Activated T-cell treated with anti-CD3 and anti-CD28 coated beads, Interleukin-2, amount 50 U/mL, for 72 hours (primary cell): ENCODE measurements at regions not wholly inside any gene's neighbourhood (a gene's known extent, or its start where the extent isn't known, plus 50 kb on each side); places are given as distances from the start of the nearest gene placed in this dataset.

Experiments used
- ATAC-seq, 2 donors: fragments of 150-1000 bp; cut with Tn5 transposase; replicated peaks in 1 of 2; 2 replicates each; pipeline ENCODE4 v1.10.0; 2021; ENCODE audit warnings: moderate library complexity in 2 of 2, mild to moderate bottlenecking in 1 of 2
- DNase-seq, 2 donors: peaks; one replicate each; pipeline ENCODE4 v3.0.0; 2021 to 2022; ENCODE audit warnings: mixed read lengths in 1 of 2
- H3K27ac Mint-ChIP-seq: one replicate; pipeline ENCODE4 v1.8.0; 2022; ENCODE audit warnings: mild to moderate bottlenecking, moderate library complexity, mixed read lengths
- H3K27me3 Mint-ChIP-seq: one replicate; pipeline ENCODE4 v1.8.0; 2022; ENCODE audit warnings: low read depth, mixed read lengths
- H3K36me3 Mint-ChIP-seq, 2 donors: one replicate each; pipeline ENCODE4 v1.8.0; 2022; ENCODE audit warnings: mixed read lengths in 2 of 2, mild to moderate bottlenecking in 1 of 2; ENCODE audit not compliant: insufficient read depth in 2 of 2
- H3K4me1 Mint-ChIP-seq: one replicate; pipeline ENCODE4 v1.8.0; 2022; ENCODE audit warnings: low read depth, mixed read lengths
- H3K4me3 Mint-ChIP-seq, 2 donors: one replicate each; pipeline ENCODE4 v1.8.0; 2022; ENCODE audit warnings: mild to moderate bottlenecking in 2 of 2, mixed read lengths in 2 of 2, moderate library complexity in 2 of 2
- H3K9me3 Mint-ChIP-seq, 2 donors: one replicate each; pipeline ENCODE4 v1.8.0; 2022; ENCODE audit warnings: mixed read lengths in 2 of 2

DNA sequence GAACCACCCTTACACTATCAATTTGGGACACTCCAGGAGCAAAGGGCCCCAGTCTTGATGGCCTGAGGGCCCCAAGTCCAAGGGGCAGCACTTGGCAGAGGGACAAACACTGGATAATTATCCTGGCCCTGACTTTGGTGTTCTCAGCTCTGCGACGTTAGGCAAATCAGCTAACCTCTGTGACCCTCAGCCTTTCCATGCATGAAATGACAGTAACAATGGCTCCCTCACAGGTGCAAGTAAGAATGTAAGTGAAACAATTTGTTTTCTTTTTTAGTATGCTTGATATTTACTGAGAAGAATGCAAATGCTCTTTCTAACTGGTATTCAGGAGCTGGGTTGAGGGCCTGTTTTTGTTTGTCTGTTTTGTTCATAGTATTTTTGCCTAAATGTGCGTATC, 61.6 kb upstream of the PRDX6 start:
- no peaks in the 10 kb centered on the region for H3K27me3 Mint-ChIP-seq
- no peaks in the 10 kb centered on the region for H3K36me3 Mint-ChIP-seq
- H3K4me1 Mint-ChIP-seq = peaks cover 37% of the 10 kb centered on the region
- H3K27ac Mint-ChIP-seq = no peak overlapping the region
- H3K9me3 Mint-ChIP-seq = no peaks in the 10 kb centered on the region
- DNase-seq = no peak
- peak in 1 of 2 donors; percentile 18 for ATAC-seq
- no peak overlapping the region for H3K4me3 Mint-ChIP-seq

DNA sequence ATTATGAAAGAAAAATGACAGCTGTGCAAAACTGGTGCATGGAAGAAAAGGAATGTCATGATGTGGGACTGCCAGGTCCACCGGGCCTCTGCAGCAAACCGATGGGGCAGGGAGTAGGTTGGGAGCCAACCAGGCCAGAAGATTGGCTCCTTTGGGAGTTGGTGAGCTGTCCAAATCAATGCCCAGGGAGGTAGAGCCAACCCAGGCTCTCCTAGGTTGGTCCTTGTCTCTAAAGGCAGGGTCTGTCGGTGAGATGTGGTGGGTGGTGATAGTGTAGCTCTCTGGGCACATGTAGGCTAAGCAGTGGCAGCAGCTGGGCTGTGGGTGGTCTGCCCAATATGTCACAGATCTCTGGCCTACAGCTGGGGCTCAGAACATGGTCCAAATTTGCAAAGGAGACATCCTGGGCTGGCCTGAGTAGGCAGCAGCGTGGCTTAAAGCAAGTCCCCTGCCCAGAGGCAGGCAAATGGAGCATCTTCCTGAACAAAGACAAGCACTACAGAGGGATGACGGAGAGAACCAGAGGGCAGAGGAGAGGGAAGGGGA, 61.2 kb upstream of the PRDX6 start:
- H3K27ac Mint-ChIP-seq = no peak overlapping the region
- no peaks in the 10 kb centered on the region for H3K36me3 Mint-ChIP-seq
- H3K4me1 Mint-ChIP-seq = peaks cover 34% of the 10 kb centered on the region
- H3K27me3 Mint-ChIP-seq = no peaks in the 10 kb centered on the region
- ATAC-seq (no peak), DNase-seq (no peak)
- H3K9me3 Mint-ChIP-seq = no peaks in the 10 kb centered on the region
- no peak overlapping the region for H3K4me3 Mint-ChIP-seq

DNA sequence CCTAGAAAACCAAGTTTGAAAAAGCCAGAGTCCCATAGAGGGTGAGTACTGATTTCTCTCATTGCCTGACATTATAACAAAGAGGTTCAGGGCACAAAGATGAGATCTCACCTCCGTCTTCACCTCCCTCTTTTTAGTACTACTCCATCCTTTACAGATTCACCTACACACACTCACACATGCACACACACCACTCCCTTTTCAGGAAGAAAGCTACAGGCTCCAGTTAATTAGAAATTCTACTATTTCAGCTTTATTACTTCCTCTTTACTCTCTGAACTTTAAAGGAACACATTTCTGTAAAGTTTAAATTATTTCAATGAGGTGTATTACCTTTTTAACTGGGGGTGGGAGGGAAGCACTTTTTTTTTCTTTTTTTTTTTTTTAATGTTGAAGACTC, 59.6 kb upstream of the PRDX6 start:
- no peak overlapping the region for H3K4me3 Mint-ChIP-seq
- H3K27ac Mint-ChIP-seq = no peak overlapping the region
- H3K27me3 Mint-ChIP-seq = no peaks in the 10 kb centered on the region
- H3K9me3 Mint-ChIP-seq = no peaks in the 10 kb centered on the region
- ATAC-seq (no peak), DNase-seq (no peak)
- H3K36me3 Mint-ChIP-seq = no peaks in the 10 kb centered on the region
- peaks cover 29% of the 10 kb centered on the region for H3K4me1 Mint-ChIP-seq

DNA sequence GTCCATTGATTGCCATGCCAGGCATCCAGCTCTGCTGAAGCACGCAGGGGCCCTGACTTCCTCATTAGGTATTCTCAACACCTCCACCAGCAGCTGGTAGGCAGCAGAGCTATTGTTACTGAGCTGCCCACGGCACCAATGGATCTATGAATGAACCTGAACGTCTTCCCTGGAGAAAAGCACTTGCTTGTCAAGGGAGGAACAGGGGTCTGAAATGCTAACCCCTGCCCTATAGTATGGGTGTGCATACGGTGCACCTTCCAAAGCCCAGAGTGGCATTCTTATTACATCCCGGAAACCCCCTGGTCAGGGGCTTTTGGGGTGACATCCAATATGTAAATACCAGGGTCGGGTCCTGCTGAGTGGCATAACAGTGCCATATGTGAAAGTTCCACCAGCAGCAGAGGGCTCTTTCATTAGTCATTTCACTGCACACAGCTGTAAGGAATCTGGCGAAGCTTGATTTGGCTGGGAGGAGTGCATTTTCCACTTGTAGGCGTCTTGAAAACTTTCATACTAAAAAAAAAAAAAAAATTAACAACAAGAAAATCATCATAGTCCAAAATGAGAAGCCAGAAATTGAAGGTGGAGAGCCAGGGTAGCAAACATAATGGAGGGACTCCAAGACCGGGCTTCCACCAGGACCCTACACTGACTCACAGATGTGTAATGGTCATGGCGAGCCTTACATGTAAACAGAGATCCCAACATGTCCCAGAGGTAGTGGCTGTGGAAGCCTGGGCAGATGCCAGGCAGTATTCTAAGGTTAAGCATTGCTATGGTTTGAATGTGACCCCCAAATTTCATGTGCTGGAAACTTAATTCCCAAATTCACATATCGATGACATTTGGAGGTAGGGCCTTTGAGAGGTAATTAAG, 58.8 kb upstream of the PRDX6 start:
- peak in 1 of 2 donors; percentile 10 for DNase-seq
- no peak overlapping the region for H3K4me3 Mint-ChIP-seq
- H3K9me3 Mint-ChIP-seq = no peaks in the 10 kb centered on the region
- H3K27ac Mint-ChIP-seq = no peak overlapping the region
- H3K36me3 Mint-ChIP-seq = no peaks in the 10 kb centered on the region
- peaks cover 29% of the 10 kb centered on the region for H3K4me1 Mint-ChIP-seq
- H3K27me3 Mint-ChIP-seq = no peaks in the 10 kb centered on the region
- peak; percentile 23 to 24 for ATAC-seq

DNA sequence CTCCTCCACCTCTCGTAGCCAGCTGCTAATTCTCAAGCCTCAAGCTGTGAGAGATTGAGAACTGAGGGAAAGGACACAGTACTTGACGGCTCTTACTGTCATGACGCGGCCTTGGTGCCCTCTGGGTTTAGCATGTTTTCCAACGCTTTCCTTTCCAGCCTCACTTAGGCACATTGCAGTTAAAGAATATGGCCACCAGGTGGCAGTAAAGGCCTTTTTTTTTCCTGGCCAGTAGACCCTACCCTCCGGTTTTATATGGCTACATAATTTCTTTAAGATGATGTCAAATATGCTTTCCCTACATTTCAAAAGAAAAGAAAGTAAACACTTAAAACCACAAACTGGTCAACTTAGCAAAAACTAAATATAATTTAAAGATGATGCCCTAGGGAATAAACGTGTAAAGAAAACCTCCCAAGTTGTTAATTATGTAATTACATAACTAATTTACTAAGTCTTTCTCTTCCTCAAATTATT, 56.8 kb upstream of the PRDX6 start:
- peak; percentile 60 to 68 for DNase-seq
- Mint-ChIP-seq H3K4me3 (no peak overlapping the region), H3K4me1 (peaks cover 23% of the 10 kb centered on the region), H3K27ac (peak overlapping the region; percentile 54), H3K27me3 (no peaks in the 10 kb centered on the region), H3K9me3 (no peaks in the 10 kb centered on the region), H3K36me3 (no peaks in the 10 kb centered on the region)
- peak; percentile 71 to 82 for ATAC-seq

DNA sequence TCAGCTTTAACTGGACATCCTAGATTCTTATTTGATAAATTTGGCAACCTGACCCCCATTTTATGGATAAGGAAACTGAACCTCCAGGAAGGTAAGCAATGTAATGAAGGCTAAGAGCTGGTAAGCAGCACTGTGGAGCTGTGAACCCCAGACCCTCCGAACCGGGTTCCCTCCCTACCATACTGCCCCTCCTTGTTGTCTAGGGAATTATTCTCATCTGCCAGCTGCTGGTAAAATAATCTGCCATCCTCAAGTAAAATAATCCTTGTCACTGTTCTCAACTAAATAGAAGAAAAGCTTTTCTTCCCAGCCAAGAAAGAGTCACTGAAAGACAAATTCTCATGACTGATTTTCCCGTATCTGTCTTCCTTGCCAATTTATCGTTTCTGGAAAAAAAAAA, 55.8 kb upstream of the PRDX6 start:
- ATAC-seq = no peak
- no peak overlapping the region for H3K27ac Mint-ChIP-seq

DNA sequence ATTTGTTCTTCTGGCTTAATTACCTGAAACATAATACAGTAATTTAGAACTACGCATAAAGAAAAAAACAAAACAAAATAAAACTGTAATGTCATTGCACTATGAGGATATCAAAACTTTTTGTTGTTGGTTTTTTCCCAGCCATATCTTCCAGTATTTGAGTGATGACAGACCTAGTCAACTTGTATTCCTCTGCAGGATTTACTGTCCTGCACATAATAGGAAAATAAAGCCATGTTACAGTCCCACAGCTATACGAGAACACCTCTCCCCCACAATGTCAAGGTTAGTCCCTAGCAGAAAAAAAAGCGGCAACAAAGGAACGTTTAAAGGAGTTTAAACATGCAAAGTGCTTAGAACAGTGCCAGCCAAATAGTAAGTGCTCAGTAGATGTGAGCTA, 55.3 kb upstream of the PRDX6 start:
- DNase-seq = no peak
- H3K36me3 Mint-ChIP-seq = no peaks in the 10 kb centered on the region
- H3K4me1 Mint-ChIP-seq = peaks cover 15% of the 10 kb centered on the region
- ATAC-seq = no peak
- H3K9me3 Mint-ChIP-seq = no peaks in the 10 kb centered on the region
- H3K27ac Mint-ChIP-seq = peak overlapping the region; percentile 36
- H3K27me3 Mint-ChIP-seq = no peaks in the 10 kb centered on the region
- no peak overlapping the region for H3K4me3 Mint-ChIP-seq

More for the DNA sequence above, 55.8 kb upstream of the PRDX6 start:
- no peak for DNase-seq
- H3K9me3 Mint-ChIP-seq = no peaks in the 10 kb centered on the region
- H3K27me3 Mint-ChIP-seq = no peaks in the 10 kb centered on the region
- peaks cover 15% of the 10 kb centered on the region for H3K4me1 Mint-ChIP-seq
- H3K36me3 Mint-ChIP-seq = no peaks in the 10 kb centered on the region
- no peak overlapping the region for H3K4me3 Mint-ChIP-seq

DNA sequence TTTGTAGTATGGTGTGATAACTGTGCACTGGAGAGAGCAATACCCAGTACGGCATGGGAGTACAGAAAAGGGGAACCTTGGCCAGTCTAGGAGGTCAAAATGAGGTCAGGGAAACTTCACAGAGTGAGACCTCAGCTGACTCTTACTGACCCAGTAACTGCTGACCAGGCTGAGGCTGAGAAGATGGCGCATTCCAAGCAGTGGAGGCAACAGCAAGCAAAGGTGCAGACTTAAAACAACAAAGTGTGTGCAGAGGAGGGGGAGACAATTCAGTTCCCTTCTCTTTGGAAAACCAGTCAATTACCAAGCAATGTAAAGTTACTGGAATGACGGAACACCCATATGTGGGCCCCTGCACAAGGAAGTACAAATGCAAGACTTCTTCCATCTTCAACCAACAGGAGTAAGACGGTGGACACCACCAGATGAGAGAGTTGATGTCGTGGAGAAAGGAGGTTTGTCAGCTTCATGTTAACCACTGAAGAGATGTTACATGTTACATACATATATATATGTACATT, 54.6 kb upstream of the PRDX6 start:
- Mint-ChIP-seq H3K27ac (no peak overlapping the region), H3K36me3 (no peaks in the 10 kb centered on the region), H3K9me3 (no peaks in the 10 kb centered on the region), H3K4me1 (peaks cover 15% of the 10 kb centered on the region), H3K4me3 (no peak overlapping the region), H3K27me3 (no peaks in the 10 kb centered on the region)
- no peak for ATAC-seq
- DNase-seq = no peak

DNA sequence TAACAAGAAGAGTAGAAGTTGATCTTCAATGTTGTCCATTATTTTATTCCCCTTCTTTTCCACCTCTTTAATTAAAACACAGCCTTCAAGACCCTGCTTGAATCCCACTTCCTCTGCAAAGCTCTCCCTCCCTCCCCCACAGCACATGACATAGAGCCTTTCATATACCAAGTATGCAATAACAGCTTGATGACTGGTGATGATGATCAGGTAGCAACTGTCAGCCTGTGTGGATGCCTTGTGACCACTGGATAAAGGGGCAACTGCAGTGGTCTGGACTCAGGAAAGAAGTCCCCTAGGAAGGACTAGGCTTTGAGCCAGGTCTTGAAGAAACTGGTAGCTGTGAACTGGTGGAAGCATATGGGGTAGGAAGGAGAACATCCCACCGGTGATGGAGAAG, 53.8 kb upstream of the PRDX6 start:
- Mint-ChIP-seq H3K9me3 (no peaks in the 10 kb centered on the region), H3K4me1 (peaks cover 13% of the 10 kb centered on the region), H3K36me3 (no peaks in the 10 kb centered on the region), H3K4me3 (no peak overlapping the region), H3K27me3 (no peaks in the 10 kb centered on the region), H3K27ac (no peak overlapping the region)
- ATAC-seq = no peak
- DNase-seq = no peak

DNA sequence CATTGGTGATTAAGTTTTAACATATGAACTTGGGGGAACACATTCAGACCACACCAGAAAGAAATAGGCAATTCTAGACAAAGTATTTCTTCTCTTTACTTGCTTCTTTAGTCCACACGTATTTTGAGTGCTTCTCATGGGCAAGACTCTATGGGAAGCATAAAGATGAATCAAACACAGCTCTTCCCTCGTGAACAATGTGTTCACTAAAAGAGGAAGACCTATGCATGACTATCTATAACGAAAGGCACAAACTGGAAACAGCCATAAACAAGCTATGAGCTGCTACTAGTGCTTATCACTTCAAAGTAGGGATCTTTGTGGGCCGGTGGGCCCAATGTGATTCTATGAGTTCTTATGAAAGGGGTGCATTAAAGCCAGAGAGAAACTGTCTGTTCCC, 53.0 kb upstream of the PRDX6 start:
- ATAC-seq = no peak
- H3K36me3 Mint-ChIP-seq = no peaks in the 10 kb centered on the region
- no peak overlapping the region for H3K27ac Mint-ChIP-seq
- no peak for DNase-seq
- H3K9me3 Mint-ChIP-seq = no peaks in the 10 kb centered on the region
- peaks cover 9% of the 10 kb centered on the region for H3K4me1 Mint-ChIP-seq
- H3K27me3 Mint-ChIP-seq = no peaks in the 10 kb centered on the region
- H3K4me3 Mint-ChIP-seq = no peak overlapping the region

DNA sequence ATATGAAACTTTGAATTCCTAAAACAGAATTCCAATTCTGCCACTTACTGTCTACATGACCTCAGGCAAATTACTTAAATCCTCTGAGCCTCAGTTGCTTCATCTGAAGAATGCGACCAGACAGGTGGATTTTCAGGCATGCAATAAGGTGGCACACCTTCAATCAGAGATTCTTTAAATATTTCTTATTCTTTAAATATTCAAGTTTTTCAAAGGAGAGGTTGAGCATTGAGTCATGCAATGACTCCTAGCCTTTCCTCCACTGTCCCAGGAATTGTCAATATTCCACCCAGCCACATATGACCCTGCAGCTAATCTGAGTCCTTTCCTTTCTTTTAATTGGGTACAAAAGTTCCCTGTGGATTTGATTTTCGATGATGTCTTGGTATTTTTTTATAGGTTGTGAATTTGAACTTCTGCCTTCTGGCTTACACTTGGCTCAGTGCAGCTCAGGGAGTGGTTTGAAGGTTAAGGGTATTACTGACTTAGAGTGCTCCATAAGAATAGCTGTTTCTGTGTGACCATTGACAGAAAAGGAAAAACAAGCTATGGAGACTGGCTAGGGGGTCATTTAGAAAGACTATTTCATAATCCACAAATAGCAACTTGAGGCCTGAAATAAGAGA, 52.2 kb upstream of the PRDX6 start:
- ATAC-seq (no peak), DNase-seq (no peak)
- no peak overlapping the region for H3K27ac Mint-ChIP-seq
- H3K4me3 Mint-ChIP-seq = no peak overlapping the region
- H3K4me1 Mint-ChIP-seq = peaks cover 17% of the 10 kb centered on the region
- no peaks in the 10 kb centered on the region for H3K9me3 Mint-ChIP-seq
- no peaks in the 10 kb centered on the region for H3K36me3 Mint-ChIP-seq
- H3K27me3 Mint-ChIP-seq = no peaks in the 10 kb centered on the region

DNA sequence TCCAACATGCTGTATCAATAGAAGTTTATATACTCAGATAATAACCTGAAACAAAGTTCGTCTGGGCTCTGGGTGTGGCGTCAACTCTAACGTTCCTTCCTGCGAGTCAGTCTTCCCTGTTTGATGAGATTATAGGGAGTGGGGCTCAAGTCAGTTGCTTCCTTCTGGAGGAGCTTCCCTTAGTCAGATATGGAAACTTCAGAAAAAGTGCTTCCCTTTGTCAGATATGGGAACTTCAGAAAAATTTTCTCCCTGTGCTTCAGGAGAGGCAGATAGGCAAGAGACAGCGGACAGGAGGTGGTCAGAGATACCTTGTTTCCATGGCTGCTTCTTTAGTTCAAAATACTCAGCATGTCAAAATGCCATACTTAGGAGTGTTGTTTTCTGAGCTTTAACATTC, 51.1 kb upstream of the PRDX6 start:
- Mint-ChIP-seq H3K36me3 (no peaks in the 10 kb centered on the region), H3K27ac (no peak overlapping the region), H3K9me3 (no peaks in the 10 kb centered on the region), H3K4me3 (no peak overlapping the region), H3K27me3 (no peaks in the 10 kb centered on the region), H3K4me1 (peaks cover 16% of the 10 kb centered on the region)
- no peak for DNase-seq
- no peak for ATAC-seq
